HG03442 (cell line): ENCODE measurements at regions not wholly inside any gene's neighbourhood (a gene's known extent, or its start where the extent isn't known, plus 50 kb on each side); places are given as distances from the start of the nearest gene placed in this dataset.

ENCODE experiments used
- ATAC-seq: cut with Tn5 transposase; IDR thresholded peaks from one replicate; pipeline ENCODE4 v1.9.1; 2021; ENCODE audit warnings: mild to moderate bottlenecking, moderate library complexity; ENCODE audit not compliant: unreplicated experiment

- ATAC-seq: no peak
These were observed 59.9 kb downstream of the HTR1B start for GRCh38 chr6:77403424-77403823.

- no peak for ATAC-seq
These were observed 62.1 kb downstream of the HTR1B start for GRCh38 chr6:77401231-77401630.

DNA sequence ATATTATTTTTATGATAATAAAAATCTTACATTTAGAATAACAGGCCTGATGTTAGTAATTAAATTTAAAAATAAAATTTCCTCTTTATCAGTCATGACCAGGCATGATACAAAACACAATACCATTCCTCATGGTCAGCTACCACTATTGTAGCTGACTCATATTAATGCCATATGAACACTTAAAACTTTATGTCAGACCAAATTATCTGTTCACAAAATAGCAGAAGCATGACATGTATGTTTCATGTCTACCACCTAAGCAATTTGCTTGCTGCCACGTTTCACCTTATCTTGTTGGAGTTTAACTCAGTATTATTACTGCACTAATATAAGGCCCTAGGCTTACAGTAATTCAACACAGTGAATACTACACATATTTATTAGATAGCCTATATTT, 65.7 kb downstream of the HTR1B start:
- ATAC-seq: no peak

DNA sequence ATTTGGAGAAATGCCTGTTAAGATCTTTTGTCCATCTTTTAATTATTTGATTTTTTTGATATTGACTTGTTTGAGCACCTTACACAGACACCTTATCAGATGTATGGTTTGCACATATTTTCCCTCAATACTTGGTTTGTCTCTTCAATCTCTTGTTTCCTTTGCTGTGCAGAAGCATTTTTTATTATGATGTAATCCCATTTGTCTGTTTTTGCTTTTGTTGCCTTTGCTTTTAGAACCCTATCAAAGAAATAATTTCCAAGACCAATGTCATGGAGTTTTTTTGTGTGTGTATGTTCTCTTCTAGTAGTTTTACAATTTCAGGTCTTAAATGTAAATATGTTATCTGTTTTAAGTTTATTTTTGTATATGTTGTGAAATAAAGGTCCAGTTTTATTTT, 73.9 kb downstream of the HTR1B start:
- no peak for ATAC-seq

- ATAC-seq: no peak
These were observed 80.3 kb downstream of the HTR1B start for GRCh38 chr6:77383026-77383425.

DNA sequence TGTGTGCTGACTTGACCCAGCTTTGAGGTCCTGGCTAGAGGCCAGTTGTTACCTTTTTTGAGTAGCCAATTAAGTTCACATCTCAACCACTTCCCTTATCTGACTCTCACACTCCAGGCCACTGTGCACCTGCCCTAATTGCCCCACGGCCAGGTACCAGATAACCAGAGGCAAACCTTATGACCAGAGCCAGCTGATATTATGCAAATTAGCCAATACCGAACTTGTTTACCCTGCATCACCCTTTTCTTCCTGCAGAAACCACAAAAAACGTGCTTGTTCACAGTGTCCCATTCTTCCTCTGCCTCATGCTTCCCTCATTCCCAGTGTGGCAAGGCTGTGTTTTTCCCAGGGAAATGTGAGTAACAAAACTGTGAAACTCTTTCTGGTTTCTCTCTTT, 89.3 kb downstream of the HTR1B start:
- ATAC-seq: no peak

DNA sequence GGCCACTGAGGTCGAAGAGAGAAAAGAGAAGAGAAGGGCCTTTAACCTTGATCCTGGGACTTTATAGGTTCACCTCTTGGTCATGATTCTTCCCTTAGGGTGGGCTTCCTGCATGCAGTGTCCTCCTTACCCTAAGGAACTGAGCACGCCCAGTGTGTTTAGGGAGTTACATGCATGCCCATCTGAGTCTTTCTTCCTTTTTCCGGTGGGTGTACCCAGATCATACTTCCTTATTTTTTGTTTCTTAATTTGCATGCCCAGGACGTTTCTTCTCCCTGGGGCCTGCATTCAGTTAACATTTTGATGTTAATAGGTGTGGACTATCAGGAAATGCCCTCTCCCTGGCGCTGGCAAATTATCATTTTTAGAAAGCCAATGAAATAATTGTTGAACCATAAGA, 91.5 kb downstream of the HTR1B start:
- ATAC-seq: no peak

DNA sequence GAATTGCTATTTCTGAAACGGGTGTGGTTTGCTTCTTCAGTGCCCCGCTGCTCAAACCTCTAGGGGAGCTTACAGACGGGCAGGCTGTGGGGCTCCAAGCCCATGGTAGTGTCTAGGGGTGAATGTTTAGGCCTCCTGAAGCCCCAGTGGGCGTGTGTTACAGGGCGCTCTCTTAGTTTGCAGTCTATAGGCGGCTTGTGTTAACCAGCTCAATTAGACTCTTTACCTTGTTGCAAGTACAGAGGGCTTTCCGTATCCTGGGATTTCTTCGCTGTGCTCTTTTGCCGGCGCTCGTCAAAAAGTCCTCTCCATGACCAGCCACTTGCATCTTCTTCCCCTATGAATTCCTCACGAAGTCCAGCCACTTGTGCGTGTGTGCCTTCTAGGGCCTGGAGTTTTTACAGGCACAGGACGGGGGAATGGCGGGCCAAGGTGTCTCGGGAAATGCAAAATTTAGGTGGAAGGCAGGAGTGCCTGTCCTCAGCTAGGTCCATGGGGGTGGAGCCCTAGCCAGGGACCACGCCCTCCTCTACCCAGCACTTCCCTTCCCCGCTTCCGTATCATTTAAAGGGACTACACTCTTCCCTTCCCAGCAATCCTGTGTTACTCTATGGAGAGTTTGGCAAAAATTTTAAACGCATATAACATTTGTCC, 94.5 kb downstream of the HTR1B start:
- no peak for ATAC-seq

- no peak for ATAC-seq
These were observed 96.5 kb downstream of the HTR1B start for GRCh38 chr6:77366798-77367197.

GRCh38 chr6:77363702-77364101, 99.6 kb downstream of the HTR1B start:
- no peak for ATAC-seq

DNA sequence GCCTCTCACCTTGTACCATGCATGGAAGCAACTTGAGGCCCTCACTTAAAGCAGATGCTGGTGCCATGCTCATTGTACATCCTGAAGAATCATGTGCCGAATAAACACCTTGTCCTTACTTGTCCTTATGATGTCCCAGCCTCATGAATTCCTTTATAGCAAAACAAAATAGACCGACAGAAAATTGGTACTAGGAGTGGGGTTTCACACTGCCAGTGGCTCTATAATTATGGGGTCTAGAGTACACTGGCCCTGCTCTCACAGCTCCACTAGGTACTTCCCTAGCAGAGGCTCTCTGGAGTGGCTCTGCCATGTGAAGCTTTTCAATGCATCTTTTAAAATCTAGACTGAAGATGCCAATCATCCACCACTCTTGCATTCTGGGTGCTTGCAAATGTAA, 101.2 kb downstream of the HTR1B start:
- no peak for ATAC-seq

DNA sequence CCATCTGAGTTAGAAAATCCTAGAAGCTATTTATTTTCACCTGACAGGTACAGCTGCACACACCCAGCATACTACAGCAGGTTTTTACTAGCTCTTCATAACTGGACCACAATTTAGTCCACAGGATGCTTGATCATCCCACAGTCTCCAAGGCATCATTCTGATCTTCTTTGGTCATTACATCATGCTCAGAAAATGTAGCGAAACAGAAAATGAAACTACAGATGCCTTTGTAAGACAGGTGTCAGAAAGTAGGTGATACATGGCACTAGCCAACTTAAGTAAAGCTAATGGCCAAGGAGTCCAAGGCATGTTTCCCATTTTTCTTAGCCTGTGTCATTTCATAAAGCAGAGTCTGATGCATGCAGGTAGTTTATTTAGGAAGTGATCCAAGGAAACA, 102.3 kb downstream of the HTR1B start:
- ATAC-seq: peak; percentile 49

- no peak for ATAC-seq
These were observed 106.5 kb downstream of the HTR1B start for GRCh38 chr6:77356821-77357220.

DNA sequence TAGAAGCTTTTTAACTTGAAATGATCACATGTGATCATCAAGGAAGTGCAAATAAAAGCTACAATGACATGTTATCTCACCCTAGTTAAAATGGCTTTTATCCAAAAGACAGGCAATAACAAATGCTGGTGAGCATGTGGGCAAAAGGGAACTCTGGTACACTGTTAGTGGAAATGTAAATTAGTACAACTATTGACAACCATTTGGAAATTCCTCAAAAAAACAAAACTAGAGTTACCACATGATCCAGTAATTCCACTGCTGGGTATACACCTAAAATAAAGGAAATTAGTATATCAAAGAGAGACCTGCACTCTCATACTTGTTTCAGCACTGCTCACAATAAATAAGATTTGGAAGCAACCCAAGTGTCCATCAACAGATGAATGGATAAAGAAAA, 108.7 kb downstream of the HTR1B start:
- no peak for ATAC-seq

DNA sequence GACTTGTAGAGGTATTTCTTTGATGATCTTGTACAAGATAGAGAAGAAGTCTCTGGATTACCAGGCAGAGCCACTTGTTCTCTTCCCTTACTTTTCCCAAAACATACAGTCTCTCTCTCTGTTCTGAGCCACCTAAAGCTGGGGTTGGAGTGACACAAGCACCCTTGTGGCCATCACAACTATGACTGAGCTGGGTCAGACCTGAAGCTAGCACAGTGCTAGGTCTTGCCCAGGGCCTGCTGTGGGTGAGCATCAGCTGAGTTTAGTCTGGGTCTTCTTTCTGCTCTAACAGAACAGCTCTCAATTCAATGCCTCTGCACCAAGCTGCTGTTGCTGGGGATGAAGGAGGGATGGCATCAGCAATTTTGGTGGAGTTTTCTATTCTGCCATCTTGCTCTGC, 110.2 kb downstream of the HTR1B start:
- no peak for ATAC-seq

DNA sequence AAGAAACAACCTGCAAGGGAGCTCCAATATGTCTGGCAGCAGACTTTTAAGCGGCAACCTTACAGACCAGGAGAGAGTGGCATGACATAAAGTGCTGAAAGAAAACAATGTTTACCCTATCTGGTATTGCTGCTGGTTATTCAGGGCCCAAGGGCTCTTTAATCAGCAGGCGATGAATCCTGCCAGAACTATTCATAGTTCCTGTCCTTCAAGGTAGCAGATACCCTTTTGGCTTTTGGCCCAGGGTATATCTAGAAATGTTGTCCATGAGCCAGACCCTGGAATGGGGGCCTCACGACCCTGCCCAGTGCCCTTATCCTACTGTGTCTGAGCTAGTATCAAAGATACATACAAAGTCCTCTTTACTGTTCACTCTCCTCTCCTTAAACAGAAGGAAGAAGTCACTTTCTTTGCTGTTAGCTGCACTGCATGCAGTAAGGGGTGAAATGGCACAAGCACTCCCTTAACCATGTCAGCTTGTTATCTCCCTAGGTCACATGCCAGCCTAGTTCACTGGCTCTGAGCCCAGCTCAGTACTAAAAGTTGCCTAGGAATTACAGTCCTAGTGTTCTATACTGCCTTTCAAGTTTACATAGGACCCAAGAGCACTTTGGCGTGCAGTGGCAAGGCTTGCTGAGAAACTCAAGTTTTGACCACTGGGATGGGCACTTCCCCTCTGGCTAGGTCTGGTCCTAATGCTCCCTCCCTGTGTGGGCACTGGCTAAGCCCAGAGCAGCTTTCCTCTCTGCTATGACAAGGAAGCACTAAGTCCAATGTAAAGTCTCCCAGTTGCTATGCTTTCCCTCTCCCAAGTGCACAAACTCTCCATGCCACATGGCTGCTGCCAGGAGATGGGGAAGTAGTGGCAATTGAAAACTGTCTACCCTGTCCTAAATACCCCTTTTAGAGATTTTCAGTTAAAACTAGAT, 122.0 kb downstream of the HTR1B start:
- ATAC-seq: no peak

- ATAC-seq: no peak
These were observed 123.0 kb downstream of the HTR1B start for GRCh38 chr6:77340331-77340730.

GRCh38 chr6:77339926-77340325, 123.4 kb downstream of the HTR1B start:
- no peak for ATAC-seq

DNA sequence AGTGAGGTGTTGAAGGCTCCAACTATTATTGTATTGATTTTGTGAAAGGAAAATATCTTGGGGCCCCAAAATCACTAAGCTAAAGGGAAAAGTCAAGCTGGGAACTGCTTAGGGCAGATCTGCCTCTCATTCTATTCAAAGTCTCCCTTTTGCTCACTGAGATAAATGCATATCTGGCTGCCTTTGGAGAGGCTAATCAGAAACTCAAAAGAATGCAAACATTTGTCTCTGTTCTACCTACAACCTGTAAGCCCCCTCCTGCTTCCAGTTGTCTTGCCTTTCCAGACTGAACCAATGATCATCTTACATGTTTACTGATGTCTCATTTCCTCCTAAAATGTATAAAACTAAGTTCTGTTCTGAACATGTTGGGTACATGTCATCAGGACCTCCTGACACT, 125.9 kb downstream of the HTR1B start:
- ATAC-seq: no peak

DNA sequence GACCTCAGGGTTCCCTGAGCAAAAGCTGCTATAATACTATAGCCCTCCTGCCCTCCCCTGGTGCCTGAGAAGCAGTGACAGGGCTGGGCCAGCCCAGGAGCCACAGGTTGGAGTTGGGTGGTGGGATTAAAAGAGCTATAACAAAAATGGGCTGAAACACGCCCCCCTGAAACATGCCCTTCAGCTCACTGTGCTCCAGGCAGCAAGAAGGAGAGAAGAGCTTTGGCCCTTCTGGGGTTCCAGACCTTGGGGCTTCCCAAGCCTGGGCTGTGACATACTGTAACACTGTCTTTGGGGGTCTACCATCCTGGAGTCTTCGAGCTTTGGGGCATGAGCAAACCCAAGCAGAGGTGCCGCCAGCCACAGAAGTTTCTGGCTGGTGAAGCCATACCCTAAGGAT, 129.2 kb downstream of the HTR1B start:
- no peak for ATAC-seq

GRCh38 chr6:77332915-77333623, 130.2 kb downstream of the HTR1B start:
- ATAC-seq: no peak

DNA sequence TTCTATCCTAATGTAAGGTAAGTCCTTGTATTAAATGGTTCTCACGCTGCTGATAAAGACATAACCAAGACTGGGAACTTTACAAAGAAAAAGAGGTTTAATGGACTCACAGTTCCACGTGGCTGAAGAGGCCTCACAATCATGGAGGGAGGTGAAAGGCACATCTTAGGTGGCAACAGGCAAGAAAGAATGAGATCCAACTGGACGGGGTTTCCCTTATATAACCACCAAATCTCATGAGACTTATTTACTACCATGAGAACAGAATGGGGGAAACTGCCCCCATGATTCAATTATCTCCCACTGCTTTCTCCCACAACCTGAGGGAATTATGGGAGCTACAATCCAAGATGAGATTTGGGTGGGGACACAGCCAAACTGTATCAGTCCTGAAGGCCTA, 136.6 kb downstream of the HTR1B start:
- ATAC-seq: no peak
